Stimulated activated CD4-positive, alpha-beta T cell treated with anti-CD3 and anti-CD28 coated beads, TNF-alpha, amount 100 ng/mL, for 1 hour (primary cell): ENCODE measurements at regions not wholly inside any gene's neighbourhood (a gene's known extent, or its start where the extent isn't known, plus 50 kb on each side); places are given as distances from the start of the nearest gene placed in this dataset.
"Not testable (repeated sequence)": the region's sequence is repeated elsewhere in the genome, so short reads cannot be mapped to it uniquely, and the experiment has no call there.

Source experiments
- DNase-seq, 3 donors: peaks; one replicate each; pipeline ENCODE4 v3.0.0-alpha.2; 2020; ENCODE audit warnings: low read depth in 3 of 3, low spot score in 1 of 3

GRCh38 chr9:36521148-36521547 lies 51.5 kb upstream of the MELK start:
- DNase-seq: no peak

GRCh38 chr9:36517131-36517530 lies 55.6 kb upstream of the MELK start:
- no peak for DNase-seq

- DNase-seq: no peak
Measured at GRCh38 chr9:36504156-36504555, 68.5 kb upstream of the MELK start.

GRCh38 chr9:36503172-36504088 lies 69.3 kb upstream of the MELK start:
- no peak for DNase-seq

GRCh38 chr9:36501727-36502126 lies 71.0 kb upstream of the MELK start:
- DNase-seq: no peak

- DNase-seq: not testable (repeated sequence)
Measured at GRCh38 chr9:36500931-36501330, 71.8 kb upstream of the MELK start.

- DNase-seq: no peak
Measured at GRCh38 chr9:36499174-36499890, 73.4 kb upstream of the MELK start.

GRCh38 chr9:36493564-36493963 lies 79.1 kb upstream of the MELK start:
- DNase-seq: not testable (repeated sequence)

GRCh38 chr9:36492865-36493264 lies 79.8 kb upstream of the MELK start:
- DNase-seq: no peak

- DNase-seq: no peak
Measured at GRCh38 chr9:36489453-36489852, 83.2 kb upstream of the MELK start.

GRCh38 chr9:36488389-36488756 lies 84.3 kb upstream of the MELK start:
- no peak for DNase-seq

GRCh38 chr9:36487482-36488388 lies 85.0 kb upstream of the MELK start:
- peak; percentile 78 to 85 (median 84) for DNase-seq

- DNase-seq: peak in 2 of 3 donors; percentile 15 to 40
Measured at GRCh38 chr9:36486933-36487481, 85.7 kb upstream of the MELK start.

- DNase-seq: no peak
Measured at GRCh38 chr9:36486329-36486932, 86.3 kb upstream of the MELK start.

GRCh38 chr9:36485647-36486328 lies 85.7 kb upstream of the RNF38 start:
- DNase-seq: no peak

- DNase-seq: no peak
Measured at GRCh38 chr9:36484124-36484523, 84.1 kb upstream of the RNF38 start.

GRCh38 chr9:36479101-36479500 lies 79.0 kb upstream of the RNF38 start:
- DNase-seq: no peak

- no peak for DNase-seq
Measured at GRCh38 chr9:36471359-36471758, 71.3 kb upstream of the RNF38 start.

- peak in 1 of 3 donors; percentile 21 for DNase-seq
Measured at GRCh38 chr9:36470643-36471290, 70.7 kb upstream of the RNF38 start.
